Retinal pigment epithelial cell (primary cell): ENCODE measurements at regions not wholly inside any gene's neighbourhood (a gene's known extent, or its start where the extent isn't known, plus 50 kb on each side); places are given as distances from the start of the nearest gene placed in this dataset.
A peak's percentile ranks its signal among the peaks of the same experiment; 100 is the strongest.

Experiments
- DNase-seq: peaks from one replicate; pipeline ENCODE4 v3.0.0-alpha.2; 2010; ENCODE audit warnings: low read depth
- H3K4me3 ChIP-seq: 2 replicates; pipeline ENCODE4 v1.5.1; 2011; ENCODE audit warnings: mild to moderate bottlenecking, low read length, control low read depth, moderate library complexity
- CTCF ChIP-seq: conservative IDR thresholded peaks from 2 replicates; pipeline ENCODE4 v1.5.1; 2011; ENCODE audit warnings: low read depth, low read length, control low read depth, inconsistent platforms

GRCh38 chr5:68476854-68477253 is 261.3 kb downstream of the PIK3R1 start:
- H3K4me3 ChIP-seq = no peak overlapping the region
- TF ChIP-seq CTCF = peak; percentile 32
- DNase-seq = no peak

DNA sequence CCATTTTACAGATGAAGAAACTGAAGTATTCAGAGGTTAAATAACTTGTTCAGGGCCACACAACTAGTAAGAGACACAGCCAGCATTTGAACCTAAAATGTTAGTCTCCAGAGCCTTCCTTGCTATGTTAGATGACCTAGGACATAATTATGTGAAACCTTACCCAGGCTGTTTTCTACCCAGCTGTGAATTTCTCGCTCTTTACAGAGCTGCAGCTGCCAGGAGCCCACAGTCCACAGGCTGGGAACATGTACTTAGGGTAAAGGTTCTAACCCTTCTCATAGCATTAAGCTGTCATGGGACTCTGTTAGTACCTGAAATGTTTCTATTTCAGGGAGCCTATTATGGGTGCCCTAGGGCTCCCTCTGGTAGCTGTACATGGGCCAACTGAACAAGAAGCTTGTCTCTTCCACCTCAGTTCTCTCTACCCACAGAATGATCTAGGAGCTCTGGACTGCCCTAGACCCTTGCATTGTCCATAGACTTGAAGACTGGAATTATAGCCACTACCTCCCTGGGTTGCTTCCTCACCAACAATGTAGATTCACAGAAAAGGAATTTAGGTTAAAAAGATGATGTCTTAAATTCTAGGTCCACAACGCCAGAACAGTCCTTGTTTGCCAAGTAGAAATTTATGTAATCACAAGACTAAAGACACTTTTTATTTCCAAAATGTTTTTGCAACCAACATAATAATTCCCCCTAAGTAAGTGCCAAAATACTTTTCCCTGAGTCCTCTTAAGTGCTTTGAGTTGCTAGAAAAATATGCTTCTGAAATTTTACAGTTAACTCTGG is 262.9 kb downstream of the PIK3R1 start:
- no peak overlapping the region for H3K4me3 ChIP-seq
- TF ChIP-seq CTCF = no peak
- DNase-seq = no peak

GRCh38 chr5:68479524-68479923 is 264.0 kb downstream of the PIK3R1 start:
- no peak overlapping the region for H3K4me3 ChIP-seq
- no peak for DNase-seq
- no peak for TF ChIP-seq CTCF

DNA sequence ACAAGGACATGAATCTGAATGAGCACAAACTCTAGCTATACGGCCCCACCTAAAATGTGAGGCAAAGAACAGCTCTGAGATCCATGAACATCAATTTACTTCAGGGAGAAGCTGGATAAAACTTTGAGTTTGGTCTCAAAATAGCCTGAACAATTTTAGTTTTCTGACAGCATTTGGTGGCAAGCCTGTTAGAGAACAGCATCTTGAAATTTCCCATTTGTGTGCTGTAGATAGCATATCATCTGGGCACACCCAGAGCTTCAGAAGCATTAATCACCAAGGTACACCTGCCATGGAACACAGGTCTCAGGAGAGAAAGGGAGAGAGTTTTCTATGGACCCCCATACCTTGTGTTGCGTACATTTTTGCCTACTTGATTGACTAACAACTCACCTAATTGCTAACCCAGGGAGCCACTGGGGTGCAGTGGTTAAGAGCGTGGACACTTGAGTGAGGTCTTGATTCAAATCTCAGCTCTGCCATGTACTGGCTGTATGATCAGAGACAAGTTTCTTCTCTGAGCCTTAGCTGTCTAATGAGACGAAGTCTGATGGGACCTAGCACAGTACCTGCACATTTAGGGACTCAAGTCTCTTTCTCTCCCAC is 264.9 kb downstream of the PIK3R1 start:
- no peak for TF ChIP-seq CTCF
- no peak overlapping the region for H3K4me3 ChIP-seq
- DNase-seq = no peak

- TF ChIP-seq CTCF = no peak
- H3K4me3 ChIP-seq = no peak overlapping the region
- DNase-seq = no peak
These were observed 266.6 kb downstream of the PIK3R1 start for GRCh38 chr5:68482199-68482598.

DNA sequence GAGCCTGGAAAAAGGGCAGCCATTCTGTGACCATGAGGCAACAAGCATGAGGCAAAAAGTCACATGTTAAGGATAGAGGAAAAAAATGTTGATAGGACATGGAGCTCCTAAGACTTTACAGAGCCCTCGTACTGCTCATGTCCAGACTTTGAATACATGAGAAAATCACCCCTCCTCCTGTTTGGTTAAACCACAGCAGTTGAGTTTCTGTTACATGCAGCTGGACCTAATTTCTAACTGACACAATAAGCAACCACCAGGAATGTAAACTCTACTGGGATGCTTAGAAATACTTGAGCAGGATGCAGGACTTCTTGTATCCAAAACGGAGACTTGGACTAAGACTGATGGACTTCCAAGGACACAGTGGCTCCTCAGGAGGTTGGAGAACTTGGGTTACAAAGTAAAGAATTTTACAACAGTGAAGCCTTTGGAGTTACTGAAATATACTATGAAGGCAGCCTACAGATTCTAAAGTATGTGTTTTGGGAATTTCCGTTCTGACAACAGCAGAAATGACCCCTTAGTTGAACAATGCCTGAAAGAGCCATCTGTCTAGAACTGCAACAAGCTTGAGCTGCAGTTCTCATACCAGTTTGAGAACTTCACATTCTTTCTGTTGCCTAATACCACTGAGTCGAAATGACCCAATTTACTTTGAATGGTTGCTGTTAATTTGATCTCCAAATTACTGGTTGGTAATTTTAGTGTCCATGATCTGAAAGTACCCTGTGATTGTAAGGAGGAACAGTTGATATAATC is 268.9 kb downstream of the PIK3R1 start:
- no peak for TF ChIP-seq CTCF
- no peak for DNase-seq

More for the DNA sequence above, 268.9 kb downstream of the PIK3R1 start:
- no peak overlapping the region for H3K4me3 ChIP-seq
